ENCODE measurements at regions not wholly inside any gene's neighbourhood (a gene's known extent, or its start where the extent isn't known, plus 50 kb on each side); places are given as distances from the start of the nearest gene placed in this dataset.

DNA sequence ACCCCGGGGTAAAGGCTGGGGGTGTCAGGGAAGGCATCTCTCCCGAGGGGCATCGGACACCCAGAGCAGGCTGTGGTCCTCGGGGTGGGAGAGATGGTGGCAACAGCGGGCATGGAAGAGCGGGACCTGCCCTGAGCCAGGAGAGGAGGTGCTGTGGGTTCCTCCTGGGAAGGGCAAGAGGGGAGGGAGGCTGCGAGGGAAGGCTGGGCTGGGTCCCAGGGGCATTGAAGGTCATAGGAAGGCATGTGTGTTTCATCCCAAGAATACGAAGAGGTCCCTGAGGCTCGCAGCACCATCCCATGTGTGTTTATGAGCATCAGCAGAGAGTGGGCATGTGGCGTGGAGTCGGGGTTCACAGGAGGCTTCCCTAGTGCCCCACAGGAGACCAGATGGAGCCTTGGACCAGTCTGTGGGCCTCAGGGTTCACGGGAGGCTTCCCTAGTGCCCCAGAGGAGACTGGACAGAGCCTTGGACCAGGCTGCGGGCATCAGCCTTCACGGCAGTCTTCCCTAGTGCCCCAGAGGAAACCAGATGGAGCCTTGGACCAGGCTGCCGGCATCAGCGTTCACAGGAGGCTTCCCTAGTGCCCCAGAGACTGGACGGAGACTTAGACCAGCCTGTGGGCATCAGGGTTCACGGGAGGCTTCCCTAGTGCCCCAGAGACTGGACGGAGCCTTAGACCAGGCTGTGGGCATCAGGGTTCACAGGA lies 420.6 kb downstream of the BRD1 start:
- no peaks in the 10 kb centered on the region for H3K9me3 ChIP-seq
- H3K27me3 ChIP-seq, result no peaks in the 10 kb centered on the region
- H3K36me3 ChIP-seq, result no peaks in the 10 kb centered on the region
- no peak overlapping the region for H3K4me3 ChIP-seq
- intact Hi-C loops (cut with DNase I), result no loop called here
- TF ChIP-seq EP300 (IDR thresholded peaks at IDR 0.05) (no peak), CTCF (IDR thresholded peaks at IDR 0.05) (no peak), POLR2A (IDR thresholded peaks at IDR 0.05) (no peak)
- no peaks in the 10 kb centered on the region for H3K4me1 ChIP-seq (ENCODE audit: insufficient read depth)
- no peak for DNase-seq
- no peak overlapping the region for H3K27ac ChIP-seq
- WGBS, 3 donors, result 73 to 84% (median 78%) methylated on average over 19 of the region's 19 CpGs

GRCh38 chr22:49406047-49406650 lies 421.5 kb downstream of the BRD1 start:
- Histone ChIP-seq H3K4me3 (no peak overlapping the region), H3K27ac (no peak overlapping the region), H3K27me3 (no peaks in the 10 kb centered on the region), H3K9me3 (no peaks in the 10 kb centered on the region), H3K4me1 (ENCODE audit: insufficient read depth) (no peaks in the 10 kb centered on the region), H3K36me3 (no peaks in the 10 kb centered on the region)
- DNase-seq, result no peak
- TF ChIP-seq CTCF (IDR thresholded peaks at IDR 0.05) (no peak), EP300 (IDR thresholded peaks at IDR 0.05) (no peak), POLR2A (IDR thresholded peaks at IDR 0.05) (no peak)
- WGBS, 3 donors, result 30 to 38% (median 38%) methylated on average over 14 of the region's 14 CpGs
- intact Hi-C loops (cut with DNase I), result no loop called here

DNA sequence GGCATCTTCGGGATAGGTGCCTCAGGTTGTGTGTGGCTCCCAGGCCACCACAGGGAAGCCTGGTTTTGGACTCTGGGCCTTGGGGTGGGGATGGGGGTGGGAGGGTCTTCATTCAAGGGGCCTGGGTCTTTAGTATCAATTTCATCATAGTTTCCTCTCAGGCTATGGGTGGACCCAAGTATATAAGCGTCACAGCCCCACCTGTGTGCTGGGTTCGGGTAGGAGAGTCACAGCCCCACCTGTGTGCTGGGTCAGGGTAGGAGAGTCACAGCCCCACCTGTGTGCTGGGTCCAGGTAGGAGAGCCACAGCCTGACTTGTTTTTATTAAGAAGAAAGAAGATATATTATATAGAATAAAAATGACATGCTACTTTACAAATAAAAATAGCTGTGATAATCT lies 422.1 kb downstream of the BRD1 start:
- 65 to 80% (median 75%) methylated on average over 3 of the region's 3 CpGs for WGBS, 3 donors
- TF ChIP-seq POLR2A (IDR thresholded peaks at IDR 0.05) (no peak), CTCF (IDR thresholded peaks at IDR 0.05) (no peak), EP300 (IDR thresholded peaks at IDR 0.05) (no peak)
- Histone ChIP-seq H3K4me1 (ENCODE audit: insufficient read depth) (no peaks in the 10 kb centered on the region), H3K36me3 (no peaks in the 10 kb centered on the region), H3K27ac (no peak overlapping the region), H3K9me3 (no peaks in the 10 kb centered on the region), H3K27me3 (no peaks in the 10 kb centered on the region), H3K4me3 (no peak overlapping the region)
- DNase-seq, result no peak
- intact Hi-C loops (cut with DNase I), result no loop called here

GRCh38 chr22:49404576-49405241 lies 423.0 kb downstream of the BRD1 start:
- peaks cover 1% of the 10 kb centered on the region for H3K4me1 ChIP-seq (ENCODE audit: insufficient read depth)
- WGBS, 3 donors, result 71 to 79% (median 74%) methylated on average over 21 to 27 of the region's 27 CpGs
- no peak for DNase-seq

More at GRCh38 chr22:49404576-49405241, 423.0 kb downstream of the BRD1 start:
- intact Hi-C loops (cut with DNase I), result no loop called here
- H3K27ac ChIP-seq, result no peak overlapping the region
- no peaks in the 10 kb centered on the region for H3K36me3 ChIP-seq
- no peaks in the 10 kb centered on the region for H3K9me3 ChIP-seq
- no peak for TF ChIP-seq EP300 (IDR thresholded peaks at IDR 0.05)
- TF ChIP-seq CTCF (IDR thresholded peaks at IDR 0.05), result no peak
- TF ChIP-seq POLR2A (IDR thresholded peaks at IDR 0.05), result no peak
- H3K27me3 ChIP-seq, result no peaks in the 10 kb centered on the region
- H3K4me3 ChIP-seq, result no peak overlapping the region
